AG09319 (cell line): ENCODE measurements at regions not wholly inside any gene's neighbourhood (a gene's known extent, or its start where the extent isn't known, plus 50 kb on each side); places are given as distances from the start of the nearest gene placed in this dataset.

ENCODE experiments used
- DNase-seq: peaks from one replicate; pipeline ENCODE4 v3.0.0-alpha.2; 2010; ENCODE audit warnings: low read depth; ENCODE audit errors: extremely low read depth
- TF ChIP-seq, protein P1 (sequence below): IDR thresholded peaks from 2 replicates; pipeline ENCODE4 v1.5.1; 2011; ENCODE audit warnings: low read depth, mild to moderate bottlenecking, inconsistent platforms, low read length, moderate library complexity

- TF ChIP-seq, protein P1, sequence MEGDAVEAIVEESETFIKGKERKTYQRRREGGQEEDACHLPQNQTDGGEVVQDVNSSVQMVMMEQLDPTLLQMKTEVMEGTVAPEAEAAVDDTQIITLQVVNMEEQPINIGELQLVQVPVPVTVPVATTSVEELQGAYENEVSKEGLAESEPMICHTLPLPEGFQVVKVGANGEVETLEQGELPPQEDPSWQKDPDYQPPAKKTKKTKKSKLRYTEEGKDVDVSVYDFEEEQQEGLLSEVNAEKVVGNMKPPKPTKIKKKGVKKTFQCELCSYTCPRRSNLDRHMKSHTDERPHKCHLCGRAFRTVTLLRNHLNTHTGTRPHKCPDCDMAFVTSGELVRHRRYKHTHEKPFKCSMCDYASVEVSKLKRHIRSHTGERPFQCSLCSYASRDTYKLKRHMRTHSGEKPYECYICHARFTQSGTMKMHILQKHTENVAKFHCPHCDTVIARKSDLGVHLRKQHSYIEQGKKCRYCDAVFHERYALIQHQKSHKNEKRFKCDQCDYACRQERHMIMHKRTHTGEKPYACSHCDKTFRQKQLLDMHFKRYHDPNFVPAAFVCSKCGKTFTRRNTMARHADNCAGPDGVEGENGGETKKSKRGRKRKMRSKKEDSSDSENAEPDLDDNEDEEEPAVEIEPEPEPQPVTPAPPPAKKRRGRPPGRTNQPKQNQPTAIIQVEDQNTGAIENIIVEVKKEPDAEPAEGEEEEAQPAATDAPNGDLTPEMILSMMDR = no peak
Measured at GRCh38 chr4:162285753-162286152, 122.0 kb upstream of the FSTL5 start.

GRCh38 chr4:162282684-162283083 is 118.9 kb upstream of the FSTL5 start:
- TF ChIP-seq, protein P1 = no peak
- DNase-seq = no peak

More at GRCh38 chr4:162285753-162286152, 122.0 kb upstream of the FSTL5 start:
- DNase-seq = no peak

GRCh38 chr4:162274354-162274753 is 110.6 kb upstream of the FSTL5 start:
- TF ChIP-seq, protein P1 = no peak

GRCh38 chr4:162272215-162272614 is 108.4 kb upstream of the FSTL5 start:
- no peak for DNase-seq
- TF ChIP-seq, protein P1 = no peak

More at GRCh38 chr4:162274354-162274753, 110.6 kb upstream of the FSTL5 start:
- DNase-seq = no peak

- DNase-seq = no peak
Measured at GRCh38 chr4:162268911-162269310, 105.1 kb upstream of the FSTL5 start.

GRCh38 chr4:162265802-162266201 is 102.0 kb upstream of the FSTL5 start:
- DNase-seq = no peak
- TF ChIP-seq, protein P1 = no peak

More at GRCh38 chr4:162268911-162269310, 105.1 kb upstream of the FSTL5 start:
- TF ChIP-seq, protein P1 = no peak

- no peak for DNase-seq
- TF ChIP-seq, protein P1 = no peak
Measured at GRCh38 chr4:162245051-162245450, 81.3 kb upstream of the FSTL5 start.
